Activated T-helper 1 cell treated with anti-CD3 and anti-CD28 coated beads, Interleukin-12 subunit alpha, Interleukin-12 subunit beta, Interleukin-2, Interleukin-4 antibody, amounts not matched to agents 30 ng/mL and 10 ng/mL and 1 ng/mL, durations not matched to agents 14 hours and 24 hours and 36 hours (primary cell): ENCODE measurements at regions not wholly inside any gene's neighbourhood (a gene's known extent, or its start where the extent isn't known, plus 50 kb on each side); places are given as distances from the start of the nearest gene placed in this dataset.

Source experiments
- DNase-seq: peaks from one replicate; pipeline ENCODE4 v3.0.0; 2021; ENCODE audit warnings: low spot score
- H3K27ac Mint-ChIP-seq: one replicate; pipeline ENCODE4 v1.8.0; 2021; ENCODE audit warnings: mild to moderate bottlenecking, mixed read lengths
- H3K27me3 Mint-ChIP-seq: one replicate; pipeline ENCODE4 v1.8.0; 2022; ENCODE audit warnings: mild to moderate bottlenecking, moderate library complexity, mixed read lengths; ENCODE audit not compliant: insufficient read depth
- H3K36me3 Mint-ChIP-seq: one replicate; pipeline ENCODE4 v1.8.0; 2021; ENCODE audit warnings: low read depth, mixed read lengths
- H3K4me1 Mint-ChIP-seq: one replicate; pipeline ENCODE4 v1.8.0; 2021; ENCODE audit warnings: low read depth, mixed read lengths
- H3K4me3 Mint-ChIP-seq: one replicate; pipeline ENCODE4 v1.8.0; 2021; ENCODE audit warnings: mild to moderate bottlenecking, moderate library complexity, mixed read lengths
- H3K9me3 Mint-ChIP-seq: one replicate; pipeline ENCODE4 v1.8.0; 2021; ENCODE audit warnings: mixed read lengths
- intact Hi-C: fragments of 100-400 bp; cut with micrococcal nuclease; formaldehyde crosslinking; loops from one replicate; pipeline ENCODE4 v1.15.1; 2024

GRCh38 chr6:152863618-152864326 lies 113.2 kb downstream of the VIP start:
- peak; percentile 36 for DNase-seq
- Mint-ChIP-seq H3K4me3 (no peak overlapping the region), H3K27ac (no peak overlapping the region), H3K36me3 (no peaks in the 10 kb centered on the region), H3K27me3 (peaks cover 1% of the 10 kb centered on the region), H3K4me1 (no peaks in the 10 kb centered on the region), H3K9me3 (no peaks in the 10 kb centered on the region)
- intact Hi-C loops = loop anchor here (1.0 to 5.0 kb wide), 4 partner anchors 34 to 449 kb away; no protein-coding TSS in a partner anchor

- Mint-ChIP-seq H3K27me3 (peaks cover 3% of the 10 kb centered on the region), H3K9me3 (peaks cover under 1% of the 10 kb centered on the region), H3K4me3 (no peak overlapping the region), H3K4me1 (no peaks in the 10 kb centered on the region), H3K27ac (no peak overlapping the region), H3K36me3 (no peaks in the 10 kb centered on the region)
- DNase-seq = no peak
- intact Hi-C loops = no loop called here
Observed at GRCh38 chr6:152874267-152874666, 108.6 kb downstream of the FBXO5 start.

GRCh38 chr6:152874846-152875568 lies 107.8 kb downstream of the FBXO5 start:
- DNase-seq = no peak
- H3K4me3 Mint-ChIP-seq = no peak overlapping the region
- peaks cover 3% of the 10 kb centered on the region for H3K27me3 Mint-ChIP-seq
- H3K36me3 Mint-ChIP-seq = no peaks in the 10 kb centered on the region
- H3K27ac Mint-ChIP-seq = no peak overlapping the region
- intact Hi-C loops = no loop called here
- H3K9me3 Mint-ChIP-seq = peaks cover 8% of the 10 kb centered on the region
- H3K4me1 Mint-ChIP-seq = no peaks in the 10 kb centered on the region

GRCh38 chr6:152879681-152880080 lies 103.2 kb downstream of the FBXO5 start:
- peaks cover 10% of the 10 kb centered on the region for H3K9me3 Mint-ChIP-seq

GRCh38 chr6:152893187-152893586 lies 89.7 kb downstream of the FBXO5 start:
- no peak overlapping the region for H3K27ac Mint-ChIP-seq
- H3K27me3 Mint-ChIP-seq = peaks cover 12% of the 10 kb centered on the region
- no peaks in the 10 kb centered on the region for H3K9me3 Mint-ChIP-seq
- H3K4me1 Mint-ChIP-seq = peaks cover 5% of the 10 kb centered on the region
- H3K4me3 Mint-ChIP-seq = no peak overlapping the region
- DNase-seq = no peak
- no peaks in the 10 kb centered on the region for H3K36me3 Mint-ChIP-seq
- intact Hi-C loops = no loop called here

More at GRCh38 chr6:152879681-152880080, 103.2 kb downstream of the FBXO5 start:
- no peaks in the 10 kb centered on the region for H3K4me1 Mint-ChIP-seq
- peaks cover 3% of the 10 kb centered on the region for H3K27me3 Mint-ChIP-seq
- DNase-seq = no peak
- H3K4me3 Mint-ChIP-seq = no peak overlapping the region
- H3K27ac Mint-ChIP-seq = no peak overlapping the region
- intact Hi-C loops = no loop called here
- no peaks in the 10 kb centered on the region for H3K36me3 Mint-ChIP-seq

- intact Hi-C loops = loop anchor here (1.0 kb wide), 2 partner anchors 33 to 37 kb away; no protein-coding TSS in a partner anchor
- H3K9me3 Mint-ChIP-seq = no peaks in the 10 kb centered on the region
- peaks cover 12% of the 10 kb centered on the region for H3K27me3 Mint-ChIP-seq
Observed at GRCh38 chr6:152896923-152897322, 85.9 kb downstream of the FBXO5 start.

GRCh38 chr6:152897807-152898399 lies 84.9 kb downstream of the FBXO5 start:
- Mint-ChIP-seq H3K4me3 (no peak overlapping the region), H3K27ac (no peak overlapping the region), H3K36me3 (no peaks in the 10 kb centered on the region), H3K27me3 (peaks cover 14% of the 10 kb centered on the region), H3K9me3 (no peaks in the 10 kb centered on the region), H3K4me1 (peaks cover 5% of the 10 kb centered on the region)
- intact Hi-C loops = loop anchor here (1.0 kb wide), 2 partner anchors 34 to 38 kb away; no protein-coding TSS in a partner anchor
- peak; percentile 45 for DNase-seq

More at GRCh38 chr6:152896923-152897322, 85.9 kb downstream of the FBXO5 start:
- Mint-ChIP-seq H3K4me1 (peaks cover 5% of the 10 kb centered on the region), H3K27ac (no peak overlapping the region), H3K4me3 (no peak overlapping the region), H3K36me3 (no peaks in the 10 kb centered on the region)
- no peak for DNase-seq

- no peak for DNase-seq
- Mint-ChIP-seq H3K27me3 (peaks cover 8% of the 10 kb centered on the region), H3K4me3 (no peak overlapping the region), H3K27ac (no peak overlapping the region), H3K4me1 (no peaks in the 10 kb centered on the region), H3K36me3 (no peaks in the 10 kb centered on the region), H3K9me3 (no peaks in the 10 kb centered on the region)
- intact Hi-C loops = loop anchor here (5.0 kb wide), 1 partner anchor 837 kb away; no protein-coding TSS in a partner anchor
Observed at GRCh38 chr6:152904678-152905077, 78.2 kb downstream of the FBXO5 start.

- intact Hi-C loops = no loop called here
- Mint-ChIP-seq H3K4me3 (no peak overlapping the region), H3K36me3 (no peaks in the 10 kb centered on the region), H3K27ac (no peak overlapping the region), H3K27me3 (peaks cover 8% of the 10 kb centered on the region), H3K4me1 (no peaks in the 10 kb centered on the region), H3K9me3 (no peaks in the 10 kb centered on the region)
- DNase-seq = no peak
Observed at GRCh38 chr6:152905551-152906299, 77.1 kb downstream of the FBXO5 start.

GRCh38 chr6:152909241-152909640 lies 73.6 kb downstream of the FBXO5 start:
- intact Hi-C loops = no loop called here
- no peaks in the 10 kb centered on the region for H3K9me3 Mint-ChIP-seq

GRCh38 chr6:152916035-152916434 lies 66.8 kb downstream of the FBXO5 start:
- no peaks in the 10 kb centered on the region for H3K4me1 Mint-ChIP-seq
- H3K36me3 Mint-ChIP-seq = no peaks in the 10 kb centered on the region
- no peaks in the 10 kb centered on the region for H3K27me3 Mint-ChIP-seq
- intact Hi-C loops = no loop called here
- H3K9me3 Mint-ChIP-seq = peaks cover 3% of the 10 kb centered on the region
- DNase-seq = no peak
- no peak overlapping the region for H3K27ac Mint-ChIP-seq
- H3K4me3 Mint-ChIP-seq = no peak overlapping the region

More at GRCh38 chr6:152909241-152909640, 73.6 kb downstream of the FBXO5 start:
- H3K4me1 Mint-ChIP-seq = no peaks in the 10 kb centered on the region
- H3K27me3 Mint-ChIP-seq = peaks cover 5% of the 10 kb centered on the region
- no peak for DNase-seq
- H3K4me3 Mint-ChIP-seq = no peak overlapping the region
- H3K27ac Mint-ChIP-seq = no peak overlapping the region
- no peaks in the 10 kb centered on the region for H3K36me3 Mint-ChIP-seq

- Mint-ChIP-seq H3K9me3 (peaks cover 3% of the 10 kb centered on the region), H3K27ac (no peak overlapping the region), H3K4me1 (no peaks in the 10 kb centered on the region), H3K27me3 (no peaks in the 10 kb centered on the region), H3K4me3 (no peak overlapping the region), H3K36me3 (no peaks in the 10 kb centered on the region)
- DNase-seq = no peak
- intact Hi-C loops = no loop called here
Observed at GRCh38 chr6:152918991-152919390, 63.9 kb downstream of the FBXO5 start.
